Testis (tissue), 2 donors: ENCODE measurements at regions not wholly inside any gene's neighbourhood (a gene's known extent, or its start where the extent isn't known, plus 50 kb on each side); places are given as distances from the start of the nearest gene placed in this dataset.

Experiments
- POLR2A ChIP-seq: fragments of 450-650 bp; IDR thresholded peaks from one replicate; pipeline ENCODE4 v1.6.1; 2017; ENCODE audit warnings: antibody characterized with exemption, mild to moderate bottlenecking, moderate library complexity
- TF ChIP-seq, protein P1 (sequence below), 3 experiments: fragments of 450-650 bp in 2 of 3; fragments of 200-600 bp in 1 of 3; sonication (generic) in 1 of 3; IDR thresholded peaks; one replicate each; pipeline ENCODE4 v1.5.1; 2016 to 2019; ENCODE audit warnings: antibody characterized with exemption in 3 of 3, mild to moderate bottlenecking in 2 of 3, moderate library complexity in 1 of 3

DNA sequence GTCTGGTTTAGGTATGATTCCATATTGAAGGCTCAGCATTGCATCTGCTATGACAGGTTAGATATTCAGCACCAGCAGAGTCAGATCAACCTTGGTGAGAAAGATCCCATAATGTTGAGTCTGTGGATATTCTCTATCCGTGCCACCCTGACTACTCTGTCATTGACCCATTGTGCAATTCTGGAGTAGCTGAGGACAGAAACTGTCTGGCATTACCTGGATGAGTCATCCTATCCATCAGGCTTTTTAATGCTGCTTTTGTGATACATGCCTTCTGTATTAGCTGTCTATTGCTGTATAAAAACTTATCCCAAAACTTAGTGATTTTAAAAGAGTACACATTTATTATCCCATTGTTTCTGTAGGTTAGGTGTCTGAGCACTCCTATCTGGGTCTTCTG lies 189.1 kb upstream of the FAT3 start:
- TF ChIP-seq, protein P1, sequence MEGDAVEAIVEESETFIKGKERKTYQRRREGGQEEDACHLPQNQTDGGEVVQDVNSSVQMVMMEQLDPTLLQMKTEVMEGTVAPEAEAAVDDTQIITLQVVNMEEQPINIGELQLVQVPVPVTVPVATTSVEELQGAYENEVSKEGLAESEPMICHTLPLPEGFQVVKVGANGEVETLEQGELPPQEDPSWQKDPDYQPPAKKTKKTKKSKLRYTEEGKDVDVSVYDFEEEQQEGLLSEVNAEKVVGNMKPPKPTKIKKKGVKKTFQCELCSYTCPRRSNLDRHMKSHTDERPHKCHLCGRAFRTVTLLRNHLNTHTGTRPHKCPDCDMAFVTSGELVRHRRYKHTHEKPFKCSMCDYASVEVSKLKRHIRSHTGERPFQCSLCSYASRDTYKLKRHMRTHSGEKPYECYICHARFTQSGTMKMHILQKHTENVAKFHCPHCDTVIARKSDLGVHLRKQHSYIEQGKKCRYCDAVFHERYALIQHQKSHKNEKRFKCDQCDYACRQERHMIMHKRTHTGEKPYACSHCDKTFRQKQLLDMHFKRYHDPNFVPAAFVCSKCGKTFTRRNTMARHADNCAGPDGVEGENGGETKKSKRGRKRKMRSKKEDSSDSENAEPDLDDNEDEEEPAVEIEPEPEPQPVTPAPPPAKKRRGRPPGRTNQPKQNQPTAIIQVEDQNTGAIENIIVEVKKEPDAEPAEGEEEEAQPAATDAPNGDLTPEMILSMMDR (IDR thresholded peaks at IDR 0.05) = no peak
- no peak for TF ChIP-seq POLR2A
